CD4-positive, alpha-beta T cell (primary cell): ENCODE measurements at regions not wholly inside any gene's neighbourhood (a gene's known extent, or its start where the extent isn't known, plus 50 kb on each side); places are given as distances from the start of the nearest gene placed in this dataset.
A peak's percentile ranks its signal among the peaks of the same experiment; 100 is the strongest.

Experiments
- ATAC-seq: fragments of 200-7000 bp; cut with Tn5 transposase; one replicate; pipeline ENCODE4 v1.10.0; 2022; ENCODE audit warnings: mild to moderate bottlenecking; ENCODE audit not compliant: poor library complexity
- CTCF ChIA-PET: fragments of 350-600 bp; sonication (Branson Sonifier 250); formaldehyde crosslinking; loops from one replicate; lab custom pipeline; 2021; ENCODE audit warnings: antibody characterized with exemption, inconsistent platforms; lab: Charles Lee
- POLR2A ChIA-PET: fragments of 350-600 bp; sonication (Branson Sonifier 250); formaldehyde crosslinking; loops from one replicate; lab custom pipeline; 2021; ENCODE audit warnings: antibody characterized with exemption, inconsistent platforms; lab: Charles Lee
- DNase-seq, 14 experiments: peaks; one replicate each; pipeline ENCODE4 v3.0.0-alpha.2; 2013 to 2020; ENCODE audit warnings: mixed read lengths in 2 of 14
- H3K27ac ChIP-seq, 2 donors: one replicate each; pipeline versions ENCODE4 v1.5.1 to v1.7.0; 2013; ENCODE audit warnings: low read length in 2 of 2, low read depth in 1 of 2, mild to moderate bottlenecking in 1 of 2
- H3K27me3 ChIP-seq, 2 experiments: 1 replicate in 1 of 2; 2 replicates in 1 of 2; pipeline versions ENCODE4 v1.6.1 to v1.7.0; 2013; ENCODE audit warnings: low read length in 2 of 2, control low read depth in 1 of 2, mild to moderate bottlenecking in 1 of 2, moderate library complexity in 1 of 2; ENCODE audit not compliant: insufficient read depth in 2 of 2, control insufficient read depth in 1 of 2
- H3K36me3 ChIP-seq: one replicate; pipeline ENCODE4 v1.6.1; 2013; ENCODE audit warnings: low read length, control low read depth; ENCODE audit not compliant: insufficient read depth
- H3K4me1 ChIP-seq: one replicate; pipeline ENCODE4 v1.6.1; 2013; ENCODE audit warnings: low read length, control low read depth; ENCODE audit not compliant: insufficient read depth
- H3K4me3 ChIP-seq: one replicate; pipeline ENCODE4 v1.5.1; 2013; ENCODE audit warnings: mild to moderate bottlenecking, low read length, moderate library complexity
- H3K9me3 ChIP-seq, 2 experiments: 1 replicate in 1 of 2; 2 replicates in 1 of 2; pipeline versions ENCODE4 v1.6.1 to v1.7.0; 2013; ENCODE audit warnings: low read length in 2 of 2, mild to moderate bottlenecking in 2 of 2, control low read depth in 1 of 2, moderate library complexity in 1 of 2; ENCODE audit not compliant: control insufficient read depth in 1 of 2, insufficient read depth in 1 of 2
- H3K27ac Mint-ChIP-seq: one replicate; pipeline ENCODE4 v1.8.0; 2020; ENCODE audit warnings: mixed read lengths
- H3K27me3 Mint-ChIP-seq: one replicate; pipeline ENCODE4 v1.8.0; 2021; ENCODE audit warnings: mixed read lengths
- H3K36me3 Mint-ChIP-seq: one replicate; pipeline ENCODE4 v1.8.0; 2021; ENCODE audit warnings: low read depth, mixed read lengths
- H3K4me1 Mint-ChIP-seq: one replicate; pipeline ENCODE4 v1.8.0; 2021; ENCODE audit warnings: low read depth, mixed read lengths
- H3K4me3 Mint-ChIP-seq: one replicate; pipeline ENCODE4 v1.8.0; 2020; ENCODE audit warnings: mild to moderate bottlenecking, mixed read lengths
- H3K9me3 Mint-ChIP-seq: one replicate; pipeline ENCODE4 v1.8.0; 2020; ENCODE audit warnings: mixed read lengths
- CTCF ChIP-seq: fragments of 200-600 bp; IDR thresholded peaks from one replicate; pipeline ENCODE4 v1.8.0; 2022; ENCODE audit warnings: antibody characterized with exemption, mild to moderate bottlenecking
- intact Hi-C, 2 experiments: fragments of 100-400 bp; cut with DNase I in 1 of 2; cut with micrococcal nuclease in 1 of 2; formaldehyde crosslinking; loops; one replicate each; pipeline versions ENCODE4 v1.15.1 to v1.9.0; 2023 to 2025; cut with DNase I, micrococcal nuclease

- no peak overlapping the region for H3K4me3 Mint-ChIP-seq
- no peaks in the 10 kb centered on the region for H3K36me3 Mint-ChIP-seq
Observed at GRCh38 chr3:59136081-59136480, 86.3 kb upstream of the CFAP20DC start.

DNA sequence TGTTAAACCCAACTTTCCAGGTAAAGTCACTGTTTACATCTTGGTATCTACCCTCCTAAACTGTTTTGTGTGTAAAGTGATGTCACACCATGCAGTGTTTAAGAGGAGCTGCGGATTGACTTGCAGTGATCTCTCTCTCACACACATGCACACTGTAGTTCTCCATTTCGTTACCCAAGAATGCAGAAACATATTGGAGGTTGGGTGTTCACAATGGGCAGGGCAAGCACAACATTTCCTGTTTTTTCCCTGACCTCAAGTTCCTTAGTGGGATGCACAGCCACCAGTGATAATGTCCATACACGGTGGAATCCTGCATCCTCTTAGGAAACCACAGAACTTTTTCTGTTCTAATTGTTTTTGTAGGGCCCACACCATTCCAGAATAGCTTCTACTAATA lies 85.3 kb upstream of the CFAP20DC start:
- Mint-ChIP-seq H3K27ac (no peak overlapping the region), H3K4me1 (no peaks in the 10 kb centered on the region)
- CTCF ChIA-PET: interaction anchor here (0.9 kb wide), 1 partner anchor 51 kb away, joined by 3 read pairs; no protein-coding TSS in a partner anchor

More at GRCh38 chr3:59136081-59136480, 86.3 kb upstream of the CFAP20DC start:
- CTCF ChIA-PET: no interaction called here
- Histone ChIP-seq H3K27ac (no peak overlapping the region), H3K27me3 (no peaks in the 10 kb centered on the region), H3K36me3 (no peaks in the 10 kb centered on the region), H3K4me1 (no peaks in the 10 kb centered on the region), H3K4me3 (no peak overlapping the region), H3K9me3 (no peaks in the 10 kb centered on the region)
- Mint-ChIP-seq H3K4me1 (no peaks in the 10 kb centered on the region), H3K27ac (no peak overlapping the region), H3K9me3 (no peaks in the 10 kb centered on the region), H3K27me3 (no peaks in the 10 kb centered on the region)
- intact Hi-C loops: no loop called here
- DNase-seq: no peak
- ATAC-seq: no peak
- POLR2A ChIA-PET: no interaction called here
- TF ChIP-seq CTCF: no peak

GRCh38 chr3:59133311-59133710 lies 83.5 kb upstream of the CFAP20DC start:
- Histone ChIP-seq H3K27me3 (no peaks in the 10 kb centered on the region), H3K36me3 (no peaks in the 10 kb centered on the region), H3K9me3 (no peaks in the 10 kb centered on the region), H3K4me3 (no peak overlapping the region), H3K27ac (no peak overlapping the region), H3K4me1 (no peaks in the 10 kb centered on the region)
- no peaks in the 10 kb centered on the region for H3K27me3 Mint-ChIP-seq
- DNase-seq: no peak
- no peak for ATAC-seq
- H3K4me3 Mint-ChIP-seq: no peak overlapping the region
- ChIA-PET POLR2A (no interaction called here), CTCF (no interaction called here)
- H3K9me3 Mint-ChIP-seq: no peaks in the 10 kb centered on the region
- TF ChIP-seq CTCF: no peak
- intact Hi-C loops: no loop called here
- H3K27ac Mint-ChIP-seq: no peak overlapping the region
- H3K4me1 Mint-ChIP-seq: no peaks in the 10 kb centered on the region
- no peaks in the 10 kb centered on the region for H3K36me3 Mint-ChIP-seq

More for the DNA sequence above, 85.3 kb upstream of the CFAP20DC start:
- no peaks in the 10 kb centered on the region for H3K9me3 ChIP-seq
- H3K27ac ChIP-seq: no peak overlapping the region
- no peaks in the 10 kb centered on the region for H3K36me3 Mint-ChIP-seq
- H3K4me1 ChIP-seq: no peaks in the 10 kb centered on the region
- H3K4me3 ChIP-seq: no peak overlapping the region
- POLR2A ChIA-PET: no interaction called here
- no peaks in the 10 kb centered on the region for H3K27me3 ChIP-seq
- H3K27me3 Mint-ChIP-seq: no peaks in the 10 kb centered on the region
- H3K9me3 Mint-ChIP-seq: no peaks in the 10 kb centered on the region
- intact Hi-C loops: no loop called here
- no peak for TF ChIP-seq CTCF
- ATAC-seq (no peak), DNase-seq (peak in 1 of 14 experiments; percentile 1)
- no peak overlapping the region for H3K4me3 Mint-ChIP-seq
- no peaks in the 10 kb centered on the region for H3K36me3 ChIP-seq
